HG02852 (cell line): ENCODE measurements at regions not wholly inside any gene's neighbourhood (a gene's known extent, or its start where the extent isn't known, plus 50 kb on each side); places are given as distances from the start of the nearest gene placed in this dataset.
A peak's percentile ranks its signal among the peaks of the same experiment; 100 is the strongest.

ENCODE experiments used
- ATAC-seq: cut with Tn5 transposase; IDR thresholded peaks from one replicate; pipeline ENCODE4 v1.9.1; 2021; ENCODE audit warnings: mild to moderate bottlenecking, moderate library complexity; ENCODE audit not compliant: unreplicated experiment

DNA sequence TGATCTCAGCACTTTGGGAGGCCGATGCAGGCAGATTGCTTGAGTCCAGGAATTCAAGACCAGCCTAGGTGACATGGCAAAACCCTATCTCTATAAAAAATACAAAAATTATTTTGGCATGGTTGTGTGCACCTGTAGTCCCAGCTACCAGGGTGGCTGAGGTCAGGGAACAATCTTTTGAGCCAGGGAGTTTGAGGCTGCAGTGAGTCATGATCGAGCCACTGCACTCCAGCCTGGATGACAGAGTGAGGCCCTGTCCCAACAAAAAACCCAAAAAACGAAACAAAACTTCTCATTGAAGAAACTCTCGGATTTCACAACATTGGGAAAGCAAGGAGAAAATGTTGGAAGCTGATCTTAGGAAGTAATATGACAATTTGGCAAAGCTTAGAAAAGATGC, 317.3 kb upstream of the MGAT5 start:
- no peak for ATAC-seq

DNA sequence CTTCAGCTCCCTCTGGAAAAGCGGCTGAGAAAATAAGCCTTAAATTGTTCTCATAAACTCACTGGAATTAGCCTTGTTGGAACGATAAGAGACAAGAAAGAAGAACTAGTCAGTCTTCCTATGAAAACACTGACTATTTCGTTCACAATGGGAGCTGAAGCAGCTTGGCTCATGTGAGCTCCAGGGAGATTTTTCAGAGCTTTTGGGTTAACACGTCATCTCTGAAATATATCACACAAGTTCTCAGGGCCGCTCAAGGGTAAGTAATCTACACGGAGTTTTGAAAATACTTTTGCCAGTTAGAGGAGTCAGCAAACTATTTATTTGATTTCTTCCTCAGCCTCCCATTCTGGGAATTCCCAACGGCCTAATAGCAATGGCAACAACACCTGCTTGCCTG, 316.2 kb upstream of the MGAT5 start:
- ATAC-seq = no peak

- no peak for ATAC-seq
These were observed 313.7 kb upstream of the MGAT5 start for GRCh38 chr2:133940134-133940533.

DNA sequence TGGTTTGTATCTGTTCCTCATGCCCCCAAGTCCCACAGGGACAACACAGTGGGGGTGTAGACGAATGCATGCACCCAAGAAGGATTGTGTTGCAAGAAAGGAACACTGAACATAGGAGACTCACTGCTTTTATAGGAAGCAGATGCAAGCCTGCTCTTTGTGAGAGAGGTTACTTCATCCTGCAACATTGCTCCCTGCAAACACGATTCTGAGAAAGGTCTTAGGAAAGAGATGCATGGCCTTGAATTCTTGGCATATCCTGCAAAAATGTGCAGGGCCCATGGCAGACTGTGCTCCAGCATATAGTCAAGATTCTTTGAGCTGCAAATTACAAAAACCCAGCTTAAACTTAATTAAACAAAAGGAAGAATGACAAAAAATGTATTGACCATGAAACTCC, 312.2 kb upstream of the MGAT5 start:
- ATAC-seq = no peak

GRCh38 chr2:133942398-133942797, 311.5 kb upstream of the MGAT5 start:
- ATAC-seq = no peak

DNA sequence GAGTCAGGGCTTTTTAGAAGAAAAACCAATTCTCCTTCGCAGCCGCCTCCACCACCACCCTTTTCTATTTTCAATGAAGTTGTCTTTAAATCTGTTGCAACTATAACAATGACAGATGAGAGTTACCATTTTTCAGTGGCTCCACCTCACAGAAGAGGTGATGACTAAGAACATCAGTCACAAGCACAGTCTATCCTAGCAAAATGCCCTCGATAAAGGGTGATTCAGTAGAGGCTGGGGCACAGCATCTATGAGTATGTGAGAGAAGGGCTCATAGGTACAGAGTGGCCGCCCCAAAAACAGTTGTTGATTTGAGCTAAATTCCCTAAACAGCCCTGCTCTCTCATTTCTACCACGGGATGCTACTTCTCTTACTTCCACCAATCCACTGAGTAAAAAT, 310.8 kb upstream of the MGAT5 start:
- ATAC-seq = no peak

DNA sequence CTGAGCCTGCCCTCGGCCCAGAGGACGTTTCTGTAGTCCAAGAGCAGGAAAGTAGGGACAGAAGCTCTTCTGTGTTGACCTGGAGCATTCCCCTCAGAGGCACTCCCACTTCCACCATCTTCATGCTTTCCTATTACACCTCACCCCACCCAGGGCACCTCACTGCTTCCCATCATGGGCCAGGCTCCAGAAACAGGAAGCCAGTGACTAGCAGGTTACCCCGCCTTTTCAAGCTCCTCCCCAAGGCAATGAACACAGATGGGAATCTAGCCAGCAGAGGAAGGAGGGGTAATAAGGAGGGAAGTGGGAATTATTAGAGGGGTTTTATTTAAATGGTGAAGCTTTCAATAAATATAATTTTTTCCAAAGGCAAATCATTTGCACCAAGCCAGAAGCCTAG, 308.8 kb upstream of the MGAT5 start:
- no peak for ATAC-seq

GRCh38 chr2:133947057-133947456, 306.8 kb upstream of the MGAT5 start:
- no peak for ATAC-seq

- ATAC-seq = no peak
These were observed 305.1 kb upstream of the MGAT5 start for GRCh38 chr2:133948610-133949290.

GRCh38 chr2:133949595-133949994, 304.3 kb upstream of the MGAT5 start:
- no peak for ATAC-seq

DNA sequence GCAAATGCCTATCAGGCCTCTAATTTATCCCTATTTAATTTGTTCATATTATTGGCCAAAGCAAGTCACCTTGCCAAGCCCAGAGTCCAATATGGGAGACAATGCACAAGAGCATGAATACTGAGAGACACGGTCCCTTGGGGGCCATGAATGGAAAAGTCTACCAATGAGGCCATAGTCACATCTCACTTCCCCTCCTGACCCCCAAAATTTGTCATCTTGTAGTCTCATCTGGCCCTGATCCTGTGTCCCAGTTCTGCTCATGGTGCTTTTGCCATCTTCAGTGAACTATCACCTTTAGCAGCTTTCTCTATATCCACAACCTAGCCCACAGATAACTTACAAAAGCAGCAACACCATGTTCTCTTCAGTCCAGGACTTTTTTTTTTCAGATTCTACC, 302.7 kb upstream of the MGAT5 start:
- ATAC-seq = no peak

DNA sequence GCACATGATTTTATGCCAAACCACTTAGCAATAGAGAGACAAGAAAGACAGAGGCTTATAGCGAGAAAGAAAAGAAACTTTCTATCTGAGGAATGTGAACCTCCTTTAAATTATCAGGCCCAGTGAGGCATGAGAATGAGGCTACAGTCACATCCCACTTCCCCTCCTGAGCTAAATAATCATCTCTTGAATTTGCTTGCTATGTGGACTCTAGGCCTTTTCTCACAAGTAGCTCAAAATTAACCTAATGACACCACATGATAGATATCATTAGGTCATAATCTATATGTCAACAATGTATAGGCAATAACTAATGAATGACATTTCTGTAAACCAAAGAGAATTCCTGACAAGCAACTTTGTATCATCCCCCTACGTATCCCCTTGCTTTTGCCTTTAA, 301.5 kb upstream of the MGAT5 start:
- ATAC-seq = peak; percentile 65

GRCh38 chr2:133952896-133953295, 301.0 kb upstream of the MGAT5 start:
- no peak for ATAC-seq

GRCh38 chr2:133953524-133953923, 300.3 kb upstream of the MGAT5 start:
- peak; percentile 68 for ATAC-seq

DNA sequence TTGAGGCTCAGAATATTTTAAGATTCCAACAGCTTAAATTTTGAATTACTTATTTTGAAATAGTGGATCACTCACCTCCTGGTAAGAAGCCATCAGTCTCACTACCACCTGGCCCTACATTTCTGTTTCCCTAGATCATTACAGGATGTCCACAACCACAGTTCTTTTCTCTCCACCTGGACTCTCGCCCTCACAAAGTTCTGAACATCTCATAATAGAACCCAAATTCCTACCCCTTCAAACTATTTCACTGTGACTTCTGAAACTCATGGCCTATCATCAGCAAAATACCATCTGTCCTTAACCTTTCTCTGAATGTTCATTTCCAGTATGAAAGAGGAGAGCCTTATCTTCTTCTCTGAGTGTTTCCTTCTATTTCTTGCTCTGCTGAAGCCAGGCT, 299.2 kb upstream of the MGAT5 start:
- ATAC-seq = no peak

- no peak for ATAC-seq
These were observed 298.7 kb upstream of the MGAT5 start for GRCh38 chr2:133955169-133955568.

DNA sequence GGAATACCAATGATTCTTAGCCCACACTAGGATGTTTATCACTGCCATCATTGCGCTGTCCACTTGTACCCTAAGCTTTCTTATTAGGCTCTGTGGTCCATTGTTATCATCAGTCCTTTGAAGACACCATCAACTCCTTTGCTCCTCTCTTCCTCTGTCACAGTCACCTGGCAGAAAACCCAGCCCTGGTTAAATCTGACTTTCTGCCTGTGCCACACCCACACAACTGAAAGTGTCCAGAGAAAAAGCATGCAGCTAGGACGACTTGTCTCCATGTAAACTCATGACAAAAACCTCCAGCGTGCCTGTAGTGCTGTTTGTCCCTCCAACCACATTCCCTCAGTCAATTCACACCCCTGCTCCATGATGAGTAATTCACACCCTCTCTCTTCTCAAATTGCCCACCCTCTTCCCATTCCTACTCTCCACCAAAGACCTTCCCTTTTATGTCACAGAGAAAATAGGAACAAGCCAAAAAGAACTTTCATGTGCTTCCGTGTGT, 297.4 kb upstream of the MGAT5 start:
- no peak for ATAC-seq

- ATAC-seq = no peak
These were observed 296.0 kb upstream of the MGAT5 start for GRCh38 chr2:133957724-133958480.

DNA sequence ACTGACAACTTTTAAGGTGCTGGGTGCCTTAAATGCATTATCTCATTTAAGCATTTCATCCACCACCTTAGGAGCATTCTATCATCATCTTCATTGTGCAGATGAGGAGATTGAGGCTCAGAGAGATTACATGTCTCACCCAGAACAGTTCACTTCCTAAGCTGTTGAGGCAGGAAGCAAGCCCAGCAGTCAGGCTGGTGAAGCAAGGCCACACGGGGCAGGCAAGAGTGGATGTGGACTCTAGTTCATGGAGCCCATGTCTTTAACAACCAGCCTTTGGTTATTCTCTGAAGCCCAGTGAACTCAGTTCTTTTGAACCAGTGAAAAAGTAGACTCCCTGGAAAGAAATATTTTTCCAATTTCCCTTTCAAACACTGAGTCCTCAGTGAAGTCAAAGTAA, 294.8 kb upstream of the MGAT5 start:
- no peak for ATAC-seq

- no peak for ATAC-seq
These were observed 287.1 kb upstream of the MGAT5 start for GRCh38 chr2:133966720-133967304.

DNA sequence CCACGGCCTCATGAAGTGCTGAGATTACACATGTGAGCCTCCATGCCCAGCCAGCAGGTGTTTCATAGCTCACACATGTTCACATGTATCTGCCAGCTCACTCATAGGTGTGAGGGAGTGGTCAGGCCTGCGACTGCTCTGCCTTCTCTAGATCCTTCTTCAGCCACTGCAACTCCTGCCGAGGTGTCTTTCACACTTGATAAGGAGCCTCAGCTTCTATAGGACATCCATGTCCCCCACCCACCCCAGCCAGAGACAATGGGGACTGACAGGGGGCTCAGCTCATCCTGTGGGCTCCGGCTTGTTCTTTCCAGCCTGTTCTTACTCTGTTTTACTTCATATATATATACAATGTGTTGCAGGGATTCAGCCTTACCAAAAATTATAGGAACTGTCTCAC, 286.5 kb upstream of the MGAT5 start:
- ATAC-seq = no peak

DNA sequence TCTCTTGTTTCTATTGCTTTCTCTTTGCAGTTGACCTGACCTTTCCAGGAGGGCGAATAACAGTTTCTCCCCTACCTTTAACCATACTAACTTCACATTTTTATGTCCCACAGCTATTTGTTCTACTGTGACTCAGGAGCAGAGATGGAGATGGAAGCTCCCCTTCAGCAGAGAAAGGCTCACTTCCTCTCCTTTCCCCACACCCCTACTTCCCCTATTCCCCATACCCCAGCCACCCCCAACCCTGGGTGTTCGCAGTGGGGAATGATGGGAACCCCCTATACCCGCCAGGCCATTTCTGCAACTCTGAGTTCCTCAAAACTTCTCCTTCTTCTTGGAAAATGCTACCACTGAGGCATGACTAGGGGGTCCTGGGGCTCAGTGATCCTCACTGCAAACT, 285.4 kb upstream of the MGAT5 start:
- ATAC-seq = no peak
